ENCODE measurements at regions not wholly inside any gene's neighbourhood (a gene's known extent, or its start where the extent isn't known, plus 50 kb on each side); places are given as distances from the start of the nearest gene placed in this dataset.

- Histone ChIP-seq H3K9me2 (replicated peaks; ENCODE audit: low read depth, low read length) (no peaks in the 10 kb centered on the region), H3K4me3 (ENCODE audit: low read length, poor library complexity, severe bottlenecking) (no peak overlapping the region), H3K4me2 (ENCODE audit: low read depth, low read length, poor library complexity, severe bottlenecking) (no peak overlapping the region), H3K4me1 (ENCODE audit: insufficient read depth, low read length, poor library complexity, severe bottlenecking) (peaks cover 23% of the 10 kb centered on the region), H3K27me3 (ENCODE audit: insufficient read depth, low read length, poor library complexity, severe bottlenecking) (no peaks in the 10 kb centered on the region), H3K79me2 (ENCODE audit: insufficient read depth, low read length) (no peaks in the 10 kb centered on the region), H3K9ac (ENCODE audit: low read depth, low read length, poor library complexity, severe bottlenecking) (no peak overlapping the region), H3K9me3 (ENCODE audit: insufficient read depth, low read depth, low read length) (no peaks in the 10 kb centered on the region), H2AFZ (ENCODE audit: low read length) (no peak overlapping the region), H4K20me1 (ENCODE audit: insufficient read depth, low read length, poor library complexity, severe bottlenecking) (no peaks in the 10 kb centered on the region), H3K36me3 (ENCODE audit: insufficient read depth, low read length) (no peaks in the 10 kb centered on the region), H3F3A (ENCODE audit: low read depth) (no peaks in the 10 kb centered on the region)
- no peak for TF ChIP-seq CTCF (conservative IDR thresholded peaks at IDR 0.05; ENCODE audit: low read length)
- TF ChIP-seq EZH2phosphoT487 (IDR thresholded peaks at IDR 0.05; ENCODE audit: borderline replicate concordance) = no peak
These were observed 68.1 kb upstream of the SPOCK1 start for GRCh38 chr5:137567226-137567625.

- H3K4me2 ChIP-seq (ENCODE audit: low read depth, low read length, poor library complexity, severe bottlenecking) = no peak overlapping the region
- H3F3A ChIP-seq (ENCODE audit: low read depth) = no peaks in the 10 kb centered on the region
- H3K9ac ChIP-seq (ENCODE audit: low read depth, low read length, poor library complexity, severe bottlenecking) = no peak overlapping the region
- H4K20me1 ChIP-seq (ENCODE audit: insufficient read depth, low read length, poor library complexity, severe bottlenecking) = no peaks in the 10 kb centered on the region
- no peak overlapping the region for H2AFZ ChIP-seq (ENCODE audit: low read length)
- no peaks in the 10 kb centered on the region for H3K79me2 ChIP-seq (ENCODE audit: insufficient read depth, low read length)
- no peaks in the 10 kb centered on the region for H3K27me3 ChIP-seq (ENCODE audit: insufficient read depth, low read length, poor library complexity, severe bottlenecking)
- TF ChIP-seq CTCF (conservative IDR thresholded peaks at IDR 0.05; ENCODE audit: low read length) (no peak), EZH2phosphoT487 (IDR thresholded peaks at IDR 0.05; ENCODE audit: borderline replicate concordance) (no peak)
- H3K4me3 ChIP-seq (ENCODE audit: low read length, poor library complexity, severe bottlenecking) = no peak overlapping the region
- no peaks in the 10 kb centered on the region for H3K36me3 ChIP-seq (ENCODE audit: insufficient read depth, low read length)
- no peaks in the 10 kb centered on the region for H3K9me3 ChIP-seq (ENCODE audit: insufficient read depth, low read depth, low read length)
- H3K9me2 ChIP-seq (replicated peaks; ENCODE audit: low read depth, low read length) = no peaks in the 10 kb centered on the region
- H3K4me1 ChIP-seq (ENCODE audit: insufficient read depth, low read length, poor library complexity, severe bottlenecking) = peaks cover 24% of the 10 kb centered on the region
These were observed 67.7 kb upstream of the SPOCK1 start for GRCh38 chr5:137566780-137567179.

- TF ChIP-seq CTCF (conservative IDR thresholded peaks at IDR 0.05; ENCODE audit: low read length) (no peak), EZH2phosphoT487 (IDR thresholded peaks at IDR 0.05; ENCODE audit: borderline replicate concordance) (no peak)
- H3K79me2 ChIP-seq (ENCODE audit: insufficient read depth, low read length) = no peaks in the 10 kb centered on the region
- no peak overlapping the region for H3K9ac ChIP-seq (ENCODE audit: low read depth, low read length, poor library complexity, severe bottlenecking)
- no peaks in the 10 kb centered on the region for H3F3A ChIP-seq (ENCODE audit: low read depth)
- H3K4me1 ChIP-seq (ENCODE audit: insufficient read depth, low read length, poor library complexity, severe bottlenecking) = peaks cover 24% of the 10 kb centered on the region
- no peak overlapping the region for H2AFZ ChIP-seq (ENCODE audit: low read length)
- no peaks in the 10 kb centered on the region for H3K9me3 ChIP-seq (ENCODE audit: insufficient read depth, low read depth, low read length)
- H3K4me3 ChIP-seq (ENCODE audit: low read length, poor library complexity, severe bottlenecking) = no peak overlapping the region
- no peaks in the 10 kb centered on the region for H3K27me3 ChIP-seq (ENCODE audit: insufficient read depth, low read length, poor library complexity, severe bottlenecking)
- no peaks in the 10 kb centered on the region for H3K36me3 ChIP-seq (ENCODE audit: insufficient read depth, low read length)
- H3K4me2 ChIP-seq (ENCODE audit: low read depth, low read length, poor library complexity, severe bottlenecking) = no peak overlapping the region
- H4K20me1 ChIP-seq (ENCODE audit: insufficient read depth, low read length, poor library complexity, severe bottlenecking) = no peaks in the 10 kb centered on the region
- H3K9me2 ChIP-seq (replicated peaks; ENCODE audit: low read depth, low read length) = no peaks in the 10 kb centered on the region
These were observed 67.0 kb upstream of the SPOCK1 start for GRCh38 chr5:137566118-137566541.

All from Loucy (cell line).